HCEC 1CT (cell line): ENCODE measurements at regions not wholly inside any gene's neighbourhood (a gene's known extent, or its start where the extent isn't known, plus 50 kb on each side); places are given as distances from the start of the nearest gene placed in this dataset.

Source experiments
- DNase-seq: peaks from one replicate; pipeline ENCODE4 v3.0.0-alpha.2; 2017

DNA sequence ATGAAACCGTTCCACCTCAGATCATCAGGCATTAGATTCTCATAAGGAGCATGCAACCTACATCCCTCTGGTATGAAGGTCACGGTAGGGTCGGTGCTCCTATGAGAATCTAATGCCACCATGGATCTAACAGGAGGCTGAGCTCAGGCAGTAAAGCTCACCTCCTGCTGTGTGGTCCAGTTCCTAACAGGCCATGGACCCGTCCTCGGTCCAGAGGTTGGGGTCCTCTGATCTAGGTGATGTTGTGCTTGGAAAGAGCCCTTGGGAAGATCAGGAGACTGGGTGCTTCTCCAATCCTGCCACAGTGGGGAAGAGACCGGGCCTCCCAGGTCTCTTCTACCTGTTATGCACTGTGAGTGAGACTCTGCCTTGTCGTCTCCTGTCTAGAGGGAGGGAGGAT lies 104.6 kb downstream of the ACKR3 start:
- DNase-seq = no peak

- DNase-seq = no peak
Measured at GRCh38 chr2:236674646-236675045, 105.0 kb downstream of the ACKR3 start.

GRCh38 chr2:236675051-236675450 lies 105.4 kb downstream of the ACKR3 start:
- no peak for DNase-seq

DNA sequence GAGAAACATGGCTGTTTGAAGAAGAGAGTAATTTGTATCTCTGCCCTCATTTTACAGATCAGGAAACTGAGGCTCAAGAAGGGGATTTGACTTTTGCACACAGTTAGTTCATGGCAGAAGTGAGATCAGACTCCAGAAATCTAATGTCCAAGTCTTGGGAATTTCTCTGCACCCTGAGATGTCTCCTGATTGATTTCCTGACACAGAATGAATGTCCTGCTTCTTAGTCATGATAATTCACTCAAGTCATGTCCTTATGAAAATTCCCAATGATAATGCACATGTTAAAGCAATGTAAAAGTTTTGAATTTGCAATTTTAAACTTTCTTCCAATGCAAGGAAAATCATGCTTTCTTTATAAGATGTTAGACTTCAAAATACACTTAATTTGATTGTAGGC lies 105.9 kb downstream of the ACKR3 start:
- no peak for DNase-seq

- no peak for DNase-seq
Measured at GRCh38 chr2:236676136-236676873, 106.7 kb downstream of the ACKR3 start.

DNA sequence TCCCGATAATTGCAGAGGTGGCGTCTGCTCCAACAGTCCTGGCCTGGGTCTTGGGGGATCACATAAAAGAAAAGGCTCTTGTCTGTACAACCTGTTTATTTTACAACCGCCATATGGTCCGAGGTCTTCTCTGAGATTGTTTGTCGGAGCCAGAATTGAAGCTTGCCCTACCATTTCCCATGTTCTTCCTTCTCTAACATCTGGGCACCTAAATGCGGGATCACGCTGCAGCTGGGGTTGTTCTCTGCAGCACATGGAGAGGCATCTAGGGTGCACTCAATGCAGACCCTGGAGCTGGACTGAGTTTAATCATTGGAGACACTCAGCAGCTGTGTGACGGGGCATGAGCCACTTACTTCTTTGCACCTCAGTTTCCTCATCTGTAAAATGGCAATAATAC lies 107.7 kb downstream of the ACKR3 start:
- no peak for DNase-seq

- no peak for DNase-seq
Measured at GRCh38 chr2:236678307-236678975, 108.8 kb downstream of the ACKR3 start.

DNA sequence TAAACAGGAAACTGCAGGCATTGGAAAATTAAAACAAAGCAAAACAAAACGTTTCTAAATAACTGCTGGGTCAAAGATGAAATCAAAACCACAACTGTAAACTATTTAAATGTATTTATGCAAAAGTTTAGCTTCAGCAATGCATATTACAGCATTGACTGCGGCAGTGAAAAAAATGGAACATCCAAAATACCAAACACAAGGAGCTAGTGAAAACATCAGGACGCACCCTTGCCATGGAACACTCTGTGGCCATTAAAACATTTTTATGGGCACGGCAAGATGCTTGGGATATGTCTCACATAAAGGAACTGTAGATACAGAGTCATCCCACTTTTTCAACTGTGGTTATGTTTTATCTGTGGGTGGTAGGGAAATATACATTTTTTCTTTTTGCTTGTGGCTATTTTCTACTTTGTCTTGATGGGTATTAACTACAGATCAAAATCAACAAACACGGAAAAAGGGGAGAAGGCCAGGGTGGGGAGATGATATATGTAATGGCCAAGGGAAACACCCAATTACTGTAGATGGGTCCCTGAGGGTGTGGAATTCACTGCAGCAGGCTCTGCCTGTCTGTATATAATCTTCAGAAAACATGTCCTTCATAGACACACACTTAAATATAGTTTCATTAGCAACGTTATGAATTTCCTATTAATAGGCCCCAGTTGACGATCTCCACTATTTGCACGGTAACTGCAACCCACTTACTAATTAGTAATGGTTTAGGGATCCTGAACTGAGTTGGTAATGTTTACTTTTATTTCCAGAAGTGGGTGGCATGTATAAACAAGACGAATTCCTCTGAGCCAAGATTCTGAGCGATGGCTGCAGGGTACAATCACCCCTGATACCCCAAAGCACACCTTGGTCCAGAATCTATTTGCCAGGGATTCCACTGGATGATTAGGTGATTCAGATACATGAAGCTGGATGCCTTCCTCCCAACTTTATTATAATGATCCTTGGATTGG lies 110.5 kb downstream of the ACKR3 start:
- DNase-seq = peak; percentile 71

DNA sequence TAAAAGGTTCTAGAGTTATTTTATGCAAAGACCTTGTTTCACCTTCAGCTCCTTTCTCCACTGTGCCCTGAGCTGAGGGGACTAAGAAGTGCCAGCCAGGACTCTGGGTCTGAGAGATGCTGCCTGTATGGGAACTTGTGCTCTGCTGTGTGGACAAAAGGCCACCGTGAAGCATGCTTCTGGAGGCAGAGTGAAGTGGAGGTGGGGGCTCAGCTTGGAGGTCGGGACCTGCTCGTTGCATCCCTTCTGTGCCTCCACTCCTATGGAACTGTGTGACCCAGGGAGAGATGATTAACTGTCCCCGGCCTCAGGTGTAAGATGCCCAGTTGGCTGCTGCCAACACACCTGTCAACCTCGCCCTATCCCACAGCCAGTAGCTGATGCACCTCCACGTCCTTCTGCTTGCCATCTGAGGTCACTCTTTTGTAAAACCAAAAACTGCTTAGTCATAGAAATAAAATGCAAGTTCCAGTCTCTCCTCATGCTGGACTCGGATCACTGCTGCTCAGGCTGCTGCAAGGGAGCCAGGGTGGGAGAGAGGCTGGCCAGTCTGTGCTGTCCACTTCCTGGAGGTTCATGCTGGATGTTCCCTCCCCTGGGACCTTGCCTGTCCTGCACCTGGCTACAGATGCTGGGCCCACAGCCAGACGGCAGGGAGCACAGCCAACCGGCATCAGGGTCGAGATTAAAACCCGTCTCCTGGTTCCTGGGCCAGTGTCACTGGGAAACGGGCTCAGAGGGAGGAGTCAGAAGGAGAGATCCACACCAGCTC lies 113.2 kb downstream of the ACKR3 start:
- no peak for DNase-seq

GRCh38 chr2:236684504-236685256 lies 115.1 kb downstream of the ACKR3 start:
- DNase-seq = no peak

DNA sequence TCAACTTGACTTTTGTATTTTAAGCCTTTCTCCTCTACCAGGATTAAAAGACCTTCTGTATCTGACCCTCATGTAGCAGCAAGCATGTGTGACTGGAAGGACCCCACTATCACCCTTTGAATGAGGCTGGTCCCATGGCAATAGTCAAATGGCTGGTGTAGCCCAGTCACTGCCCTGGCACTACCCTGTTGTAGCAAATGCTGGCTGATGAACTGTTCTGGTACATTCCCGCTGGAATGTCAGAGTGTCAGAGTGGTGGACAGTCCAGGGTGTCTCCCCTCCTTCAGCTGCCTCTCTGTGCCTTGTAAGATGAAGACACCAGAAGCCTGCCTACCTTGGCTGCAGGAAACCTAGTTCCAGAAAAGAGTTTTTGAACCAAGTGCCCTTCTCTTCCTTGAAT lies 115.7 kb downstream of the ACKR3 start:
- DNase-seq = no peak

DNA sequence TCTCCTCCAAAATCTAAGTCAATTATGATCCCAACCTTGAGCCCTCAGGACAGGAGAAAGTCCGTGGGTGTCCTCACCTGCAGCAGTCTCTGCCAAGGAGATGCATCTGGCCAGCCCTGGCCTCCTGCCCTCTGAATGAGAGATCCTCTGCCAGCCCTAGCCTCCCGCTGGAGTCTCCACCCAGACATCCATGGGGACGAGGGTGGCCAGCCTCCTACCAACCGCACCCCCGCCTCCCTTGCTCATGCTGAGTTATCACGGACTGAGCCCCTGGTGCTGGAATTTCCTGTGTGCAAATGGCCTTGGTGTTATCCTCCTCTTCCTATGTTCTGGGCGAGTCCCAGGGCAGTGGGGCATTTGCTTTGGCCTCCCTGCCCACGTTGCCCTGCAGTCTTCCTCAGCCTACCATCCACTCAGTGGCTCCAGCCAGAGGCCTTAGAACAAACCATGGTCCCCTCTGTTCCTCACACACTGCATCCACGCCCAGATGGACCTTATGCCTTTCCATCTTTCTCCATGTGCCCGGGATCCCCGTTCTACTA lies 116.4 kb downstream of the ACKR3 start:
- no peak for DNase-seq

DNA sequence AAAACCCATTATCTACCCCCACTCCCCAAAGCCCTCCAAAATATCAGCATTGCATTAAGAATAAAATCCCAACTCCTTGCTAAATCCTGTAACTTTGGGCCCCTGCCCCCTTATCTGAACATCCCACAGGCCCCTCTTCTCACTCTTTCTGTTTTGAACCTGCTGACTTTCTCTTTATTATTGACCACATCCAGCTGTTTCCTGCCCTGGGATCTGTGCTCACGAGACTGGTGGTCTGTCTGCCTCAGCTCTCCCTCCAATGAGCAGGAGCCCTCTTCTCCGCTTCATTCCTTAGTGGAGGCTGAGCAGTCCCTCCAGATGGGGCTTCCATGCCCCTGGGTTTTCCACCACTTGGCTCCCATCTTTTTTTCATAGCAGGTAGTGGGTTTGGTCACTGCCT lies 116.9 kb downstream of the ACKR3 start:
- no peak for DNase-seq

DNA sequence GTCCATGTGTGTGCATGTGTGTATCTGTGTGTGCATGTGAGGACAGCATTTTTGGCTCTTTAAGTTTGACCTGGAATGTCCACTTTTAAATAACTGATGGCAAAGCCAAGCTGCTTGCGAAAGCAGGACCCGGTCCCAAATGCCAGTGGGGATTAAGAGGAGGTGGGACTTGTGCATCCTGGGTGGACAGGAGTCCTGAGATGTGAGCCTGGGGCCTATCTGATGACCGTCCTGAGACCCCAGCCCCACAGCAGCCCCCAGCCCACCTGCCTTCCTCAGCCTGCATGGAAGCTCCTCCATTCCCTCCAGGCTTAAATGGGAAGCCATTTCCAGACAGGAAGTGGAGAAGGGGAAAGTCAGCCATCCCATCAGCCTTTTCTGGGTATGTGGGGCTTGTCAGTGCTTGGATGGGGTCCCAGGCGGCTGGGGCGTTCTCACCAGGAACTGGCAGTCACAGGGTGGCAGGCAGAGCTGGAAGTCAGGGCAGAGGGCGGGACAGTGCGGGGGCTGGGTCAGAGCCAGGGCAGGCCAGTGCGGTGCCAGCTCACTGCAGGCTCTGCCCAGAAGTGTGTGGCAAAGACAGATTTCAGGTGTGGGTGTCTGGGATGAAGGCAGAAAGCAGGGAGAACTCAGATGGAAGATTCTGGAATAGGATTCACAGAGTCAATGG lies 117.8 kb downstream of the ACKR3 start:
- DNase-seq = no peak

DNA sequence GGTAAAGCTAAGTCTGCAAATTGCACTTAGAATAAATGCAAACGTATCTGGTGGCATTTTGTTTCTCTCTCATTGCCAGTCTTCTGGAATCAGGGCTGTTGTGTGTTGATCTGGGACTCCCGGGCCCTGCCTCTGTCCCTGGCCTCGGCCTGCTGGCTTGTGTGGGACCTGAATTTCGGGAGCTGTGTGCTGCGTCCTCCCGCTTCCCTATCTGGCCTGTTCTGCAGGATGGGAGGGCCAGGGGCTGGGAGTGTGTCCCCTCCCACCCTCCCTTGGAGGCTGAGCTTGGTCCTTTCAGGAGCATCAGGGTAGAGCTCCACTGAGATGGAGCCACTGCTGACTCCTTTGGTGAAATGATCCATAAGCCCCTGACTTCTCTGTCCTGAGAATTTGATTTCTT lies 118.5 kb downstream of the ACKR3 start:
- no peak for DNase-seq

GRCh38 chr2:236688563-236689392 lies 119.2 kb downstream of the ACKR3 start:
- DNase-seq = no peak

DNA sequence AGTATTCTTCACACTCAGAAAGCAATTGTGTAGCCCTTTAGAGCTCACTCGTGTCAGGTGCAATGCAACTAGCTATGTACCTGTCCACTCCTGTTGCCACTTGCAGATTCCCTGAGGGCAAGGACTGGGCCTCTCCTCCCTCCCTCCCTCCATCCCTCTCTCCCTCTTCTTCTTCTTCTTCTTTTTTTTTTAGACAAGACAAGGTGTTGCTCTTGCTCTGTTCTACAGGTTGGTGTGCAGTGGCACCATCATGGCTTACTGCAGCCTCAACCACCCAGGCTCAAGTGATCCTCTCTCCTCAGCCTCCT lies 119.7 kb downstream of the ACKR3 start:
- DNase-seq = no peak

DNA sequence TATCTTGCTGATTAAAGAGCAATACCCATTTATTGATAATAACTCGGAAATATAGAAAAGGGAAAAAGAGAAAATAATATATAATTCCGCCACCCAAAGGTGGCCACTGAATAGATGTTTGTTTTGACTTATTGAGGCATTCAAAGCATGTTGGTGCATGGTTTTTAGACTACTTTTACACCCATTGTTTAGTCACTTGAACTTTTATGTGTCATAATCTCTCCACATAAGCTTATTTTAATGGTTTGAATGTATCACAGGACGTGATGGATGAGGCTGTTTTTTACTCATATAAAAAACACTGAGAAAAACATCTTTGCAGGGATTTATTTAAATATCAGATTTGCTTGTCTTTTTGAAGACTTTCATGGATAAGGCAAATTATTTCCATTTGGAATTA lies 120.4 kb downstream of the ACKR3 start:
- DNase-seq = no peak

- DNase-seq = no peak
Measured at GRCh38 chr2:236690726-236691125, 121.1 kb downstream of the ACKR3 start.

DNA sequence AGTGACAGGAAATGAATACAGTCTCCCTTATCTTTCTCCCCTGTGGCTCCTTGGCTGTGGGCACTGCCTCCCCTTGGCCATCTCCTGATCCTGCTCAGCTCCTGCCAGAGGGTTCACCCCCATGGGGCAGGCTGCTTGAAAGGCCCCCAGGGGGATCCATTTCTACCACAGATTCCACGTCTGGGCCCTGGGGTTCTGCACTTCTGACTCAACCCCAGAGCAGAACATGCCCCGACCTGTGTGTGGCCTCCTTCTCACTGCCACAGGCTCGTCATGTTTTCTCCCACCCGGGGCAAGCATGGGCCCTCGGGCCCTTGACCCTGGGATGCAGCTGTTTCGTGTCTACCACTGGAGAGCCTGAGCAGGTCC lies 122.2 kb downstream of the ACKR3 start:
- DNase-seq = no peak
